GM12878 (cell line): ENCODE measurements at regions not wholly inside any gene's neighbourhood (a gene's known extent, or its start where the extent isn't known, plus 50 kb on each side); places are given as distances from the start of the nearest gene placed in this dataset.

Experiments
- ATAC-seq: fragments of 200-7000 bp; cut with Tn5 transposase; 3 replicates; pipeline ENCODE4 v1.9.1; 2020; ENCODE audit warnings: mild to moderate bottlenecking, moderate library complexity
- BruUV-seq: library from RNA; stranded (reverse); fragments of 400-500 nt; replicated peaks from 2 replicates; lab custom pipeline; 2021; lab: Mats Ljungman, UMichigan
- CTCF ChIA-PET: fragments of 300-600 bp; sonication (Branson Sonifier 250); formaldehyde crosslinking; extraction: SDS; loops from one replicate; lab custom pipeline; 2021; ENCODE audit warnings: inconsistent platforms; lab: Yijun Ruan, JAX
- POLR2A ChIA-PET: fragments of 350-600 bp; formaldehyde crosslinking; extraction: SDS; loops from one replicate; lab custom pipeline; 2021; ENCODE audit warnings: inconsistent platforms; lab: Charles Lee
- RAD21 ChIA-PET: fragments of 300-600 bp; sonication (Branson Sonifier 250); formaldehyde crosslinking; loops from one replicate; lab custom pipeline; 2023; ENCODE audit warnings: antibody characterized with exemption; ENCODE audit not compliant: unreplicated experiment; lab: Charles Lee
- SMC1A ChIA-PET: fragments of 300-600 bp; sonication (Branson Sonifier 250); formaldehyde crosslinking; loops from one replicate; lab custom pipeline; 2023; ENCODE audit not compliant: unreplicated experiment, uncharacterized antibody; lab: Charles Lee
- DNase-seq: peaks from one replicate; pipeline ENCODE4 v3.0.0-alpha.2; 2011; ENCODE audit warnings: low read depth, low spot score
- FAIRE-seq: peaks from 3 replicates; lab custom pipeline; 2011; peaks lifted over from hg19 to GRCh38; lab: Jason Lieb, UNC
- H2AFZ ChIP-seq: 2 replicates; pipeline ENCODE4 v1.6.0; 2011; ENCODE audit warnings: low read depth, low read length, control low read depth; ENCODE audit not compliant: control insufficient read depth
- H3K27ac ChIP-seq: 2 replicates; pipeline ENCODE4 v1.5.1; 2011; ENCODE audit warnings: control low read depth; ENCODE audit not compliant: control insufficient read depth, insufficient read depth
- H3K27me3 ChIP-seq, 2 experiments: replicated peaks in 1 of 2; 2 replicates each; pipeline versions ENCODE4 v1.6.0 to v1.6.1; 2011; ENCODE audit warnings: low read length in 1 of 2; ENCODE audit not compliant: control insufficient read depth in 2 of 2, insufficient read depth in 2 of 2
- H3K36me3 ChIP-seq, 2 experiments: 2 replicates each; pipeline ENCODE4 v1.5.1; 2011; ENCODE audit warnings: low read length in 1 of 2; ENCODE audit not compliant: control insufficient read depth in 2 of 2, insufficient read depth in 2 of 2
- H3K4me1 ChIP-seq: 2 replicates; pipeline ENCODE4 v1.6.1; 2011; ENCODE audit warnings: mild to moderate bottlenecking, low read length, moderate library complexity, mixed read lengths; ENCODE audit not compliant: control insufficient read depth, insufficient read depth
- H3K4me2 ChIP-seq: 2 replicates; pipeline ENCODE4 v1.6.0; 2011; ENCODE audit warnings: control low read depth; ENCODE audit not compliant: control insufficient read depth, insufficient read depth
- H3K4me3 ChIP-seq: fragments of 200-600 bp; sonication (generic); 2 replicates; pipeline ENCODE4 v1.5.1; 2016
- H3K79me2 ChIP-seq: 2 replicates; pipeline ENCODE4 v1.6.0; 2011; ENCODE audit warnings: low read length; ENCODE audit not compliant: control insufficient read depth, insufficient read depth
- H3K9ac ChIP-seq: 2 replicates; pipeline ENCODE4 v1.8.0; 2011; ENCODE audit warnings: low read length, control low read depth, mixed read lengths; ENCODE audit not compliant: control insufficient read depth, insufficient read depth
- H3K9me3 ChIP-seq: replicated peaks from 3 replicates; pipeline ENCODE4 v1.5.1; 2011; ENCODE audit warnings: mild to moderate bottlenecking, low read length; ENCODE audit not compliant: control insufficient read depth, insufficient read depth
- H4K20me1 ChIP-seq: 2 replicates; pipeline ENCODE4 v1.6.0; 2011; ENCODE audit not compliant: control insufficient read depth, insufficient read depth
- BCLAF1 ChIP-seq: fragments of 450-650 bp; IDR thresholded peaks from 2 replicates; pipeline ENCODE4 v1.6.1; 2017; ENCODE audit warnings: antibody characterized with exemption, mild to moderate bottlenecking, moderate library complexity
- GABPA ChIP-seq: IDR thresholded peaks from 2 replicates; pipeline ENCODE4 v1.6.1; 2014; ENCODE audit warnings: antibody characterized with exemption, low read depth, mild to moderate bottlenecking, inconsistent platforms
- PBX3 ChIP-seq: IDR thresholded peaks from 2 replicates; pipeline ENCODE4 v1.6.1; 2011; ENCODE audit warnings: mild to moderate bottlenecking, low read depth, low read length, moderate library complexity; ENCODE audit not compliant: insufficient replicate concordance
- PML ChIP-seq: IDR thresholded peaks from 2 replicates; pipeline ENCODE4 v1.6.1; 2012; ENCODE audit warnings: low read length, inconsistent platforms
- ZBTB33 ChIP-seq: fragments of 450-650 bp; IDR thresholded peaks from 2 replicates; pipeline ENCODE4 v1.6.1; 2017; ENCODE audit warnings: mild to moderate bottlenecking
- WGBS: methylation state at CpG from one replicate; pipeline ENCODE4 v1.1.6; 2016; ENCODE audit warnings: low lambda C conversion rate; ENCODE audit not compliant: insufficient replicate concordance, insufficient coverage; ENCODE audit errors: missing lambda C conversion rate; 5-methylcytosine and 5-hydroxymethylcytosine counted together
- in situ Hi-C: fragments of 300-500 bp; cut with MboI; formaldehyde crosslinking; loops from 9 replicates; pipeline ENCODE4 v1.14.3; 2018; ENCODE audit warnings: mixed read lengths
- intact Hi-C: fragments of 100-400 bp; cut with micrococcal nuclease; formaldehyde crosslinking; loops from one replicate; pipeline ENCODE4 v1.14.2; 2022; ENCODE audit not compliant: unreplicated experiment
- TF ChIP-seq, protein P1 (sequence below): IDR thresholded peaks from 2 replicates; pipeline ENCODE4 v1.6.1; 2011; ENCODE audit warnings: low read depth, low read length, improper control_type of control experiment, borderline replicate concordance

GRCh38 chr10:84921701-84922100, 593.3 kb downstream of the CCSER2 start:
- POLR2A ChIA-PET: no interaction called here
- FAIRE-seq: no peak
- H2AFZ ChIP-seq: no peak overlapping the region
- DNase-seq: no peak
- BruUV-seq: no TSS peak
- in situ Hi-C loops (no loop called here), intact Hi-C loops (no loop called here)
- RAD21 ChIA-PET: no interaction called here
- ATAC-seq: no peak
- H3K27ac ChIP-seq: no peak overlapping the region
- H3K27me3 ChIP-seq: no peaks in the 10 kb centered on the region
- TF ChIP-seq PML: no peak
- no peak for TF ChIP-seq ZBTB33
- no peak for TF ChIP-seq BCLAF1
- TF ChIP-seq, protein P1, sequence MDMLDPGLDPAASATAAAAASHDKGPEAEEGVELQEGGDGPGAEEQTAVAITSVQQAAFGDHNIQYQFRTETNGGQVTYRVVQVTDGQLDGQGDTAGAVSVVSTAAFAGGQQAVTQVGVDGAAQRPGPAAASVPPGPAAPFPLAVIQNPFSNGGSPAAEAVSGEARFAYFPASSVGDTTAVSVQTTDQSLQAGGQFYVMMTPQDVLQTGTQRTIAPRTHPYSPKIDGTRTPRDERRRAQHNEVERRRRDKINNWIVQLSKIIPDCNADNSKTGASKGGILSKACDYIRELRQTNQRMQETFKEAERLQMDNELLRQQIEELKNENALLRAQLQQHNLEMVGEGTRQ: no peak
- no peak for TF ChIP-seq GABPA
- no peak for TF ChIP-seq PBX3
- H4K20me1 ChIP-seq: no peaks in the 10 kb centered on the region
- SMC1A ChIA-PET: interaction anchor here (1.7 kb wide), 1 partner anchor 15 kb away, joined by 3 read pairs; no protein-coding TSS in a partner anchor
- no peaks in the 10 kb centered on the region for H3K9me3 ChIP-seq
- no peak overlapping the region for H3K4me2 ChIP-seq
- CTCF ChIA-PET: no interaction called here
- no peaks in the 10 kb centered on the region for H3K79me2 ChIP-seq
- no peaks in the 10 kb centered on the region for H3K36me3 ChIP-seq
- H3K4me3 ChIP-seq: no peak overlapping the region
- H3K9ac ChIP-seq: no peak overlapping the region
- WGBS: 24% methylated on average over 1 of the region's 1 CpG
- no peaks in the 10 kb centered on the region for H3K4me1 ChIP-seq
